HK-2 (cell line): ENCODE measurements at regions not wholly inside any gene's neighbourhood (a gene's known extent, or its start where the extent isn't known, plus 50 kb on each side); places are given as distances from the start of the nearest gene placed in this dataset.
A peak's percentile ranks its signal among the peaks of the same experiment; 100 is the strongest.
"Not testable (repeated sequence)": the region's sequence is repeated elsewhere in the genome, so short reads cannot be mapped to it uniquely, and the experiment has no call there.

Experiments used
- DNase-seq: peaks from one replicate; pipeline ENCODE4 v3.0.0-alpha.2; 2018; ENCODE audit not compliant: unreplicated experiment

- DNase-seq, result no peak
Observed at GRCh38 chr2:40690525-40690924, 238.6 kb upstream of the SLC8A1 start.

- DNase-seq, result no peak
Observed at GRCh38 chr2:40700231-40700954, 248.5 kb upstream of the SLC8A1 start.

- not testable (repeated sequence) for DNase-seq
Observed at GRCh38 chr2:40712197-40712894, 260.5 kb upstream of the SLC8A1 start.

- peak; percentile 23 for DNase-seq
Observed at GRCh38 chr2:40716879-40717278, 265.0 kb upstream of the SLC8A1 start.

GRCh38 chr2:40719414-40719813 lies 267.5 kb upstream of the SLC8A1 start:
- DNase-seq, result no peak

GRCh38 chr2:40721595-40721994 lies 269.7 kb upstream of the SLC8A1 start:
- no peak for DNase-seq

GRCh38 chr2:40723194-40723593 lies 271.3 kb upstream of the SLC8A1 start:
- DNase-seq, result no peak

GRCh38 chr2:40725040-40725439 lies 273.1 kb upstream of the SLC8A1 start:
- DNase-seq, result no peak

- DNase-seq, result no peak
Observed at GRCh38 chr2:40725950-40726349, 274.1 kb upstream of the SLC8A1 start.

- DNase-seq, result no peak
Observed at GRCh38 chr2:40734797-40735196, 282.9 kb upstream of the SLC8A1 start.

- DNase-seq, result no peak
Observed at GRCh38 chr2:40737180-40737579, 285.3 kb upstream of the SLC8A1 start.

- DNase-seq, result no peak
Observed at GRCh38 chr2:40740419-40740818, 288.5 kb upstream of the SLC8A1 start.

- no peak for DNase-seq
Observed at GRCh38 chr2:40741532-40741931, 289.6 kb upstream of the SLC8A1 start.

- DNase-seq, result no peak
Observed at GRCh38 chr2:40746191-40746590, 294.3 kb upstream of the SLC8A1 start.

GRCh38 chr2:40751981-40752380 lies 300.1 kb upstream of the SLC8A1 start:
- no peak for DNase-seq

- DNase-seq, result no peak
Observed at GRCh38 chr2:40752796-40753195, 300.9 kb upstream of the SLC8A1 start.

- no peak for DNase-seq
Observed at GRCh38 chr2:40754912-40755311, 303.0 kb upstream of the SLC8A1 start.

- no peak for DNase-seq
Observed at GRCh38 chr2:40758401-40759155, 306.7 kb upstream of the SLC8A1 start.

- DNase-seq, result peak; percentile 33
Observed at GRCh38 chr2:40760071-40760666, 308.3 kb upstream of the SLC8A1 start.

- DNase-seq, result no peak
Observed at GRCh38 chr2:40773291-40773690, 321.4 kb upstream of the SLC8A1 start.

- DNase-seq, result no peak
Observed at GRCh38 chr2:40783704-40784103, 331.8 kb upstream of the SLC8A1 start.

GRCh38 chr2:40786636-40787035 lies 334.7 kb upstream of the SLC8A1 start:
- no peak for DNase-seq
